ENCODE measurements at regions not wholly inside any gene's neighbourhood (a gene's known extent, or its start where the extent isn't known, plus 50 kb on each side); places are given as distances from the start of the nearest gene placed in this dataset.

DNA sequence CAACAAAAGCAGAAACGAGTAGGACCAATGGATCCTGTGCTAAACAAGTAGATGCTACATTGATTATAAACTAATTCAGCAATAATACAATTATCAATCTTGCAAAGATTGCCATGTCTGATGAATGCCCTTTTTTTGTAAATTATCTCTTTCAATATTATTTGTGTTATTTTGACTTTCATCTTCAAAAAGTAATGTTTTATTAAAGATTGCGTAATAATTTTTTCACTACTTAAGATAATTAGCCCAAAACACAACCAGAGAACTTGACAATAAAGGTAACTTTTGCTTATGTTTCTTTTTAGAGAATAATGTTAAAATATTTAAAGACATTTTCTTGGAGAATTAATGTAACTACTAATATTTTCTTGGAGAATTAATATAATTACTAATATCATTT, 553.8 kb upstream of the VSTM2A start:
- TF ChIP-seq CTCF (conservative IDR thresholded peaks at IDR 0.05; ENCODE audit: low read depth, low read length) (no peak), EZH2 (IDR thresholded peaks at IDR 0.05; ENCODE audit: low read length, unreplicated experiment) (no peak), EZH2phosphoT487 (IDR thresholded peaks at IDR 0.05; ENCODE audit: borderline replicate concordance, low read length) (no peak)
